Parathyroid adenoma (tissue), 2 donors: ENCODE measurements at regions not wholly inside any gene's neighbourhood (a gene's known extent, or its start where the extent isn't known, plus 50 kb on each side); places are given as distances from the start of the nearest gene placed in this dataset.

Experiments used
- H2AFZ ChIP-seq: fragments of 300-600 bp; sonication (generic); one replicate; pipeline ENCODE4 v1.7.0; 2017; ENCODE audit warnings: antibody characterized with exemption, mild to moderate bottlenecking
- H3K27ac ChIP-seq: fragments of 300-600 bp; sonication (generic); one replicate; pipeline ENCODE4 v1.7.0; 2017
- H3K27me3 ChIP-seq: fragments of 300-600 bp; sonication (generic); one replicate; pipeline ENCODE4 v1.7.0; 2017; ENCODE audit warnings: low read length; ENCODE audit not compliant: control insufficient read depth, insufficient read depth
- H3K36me3 ChIP-seq: fragments of 300-600 bp; sonication (generic); one replicate; pipeline ENCODE4 v1.7.0; 2017; ENCODE audit warnings: low read length; ENCODE audit not compliant: control insufficient read depth, insufficient read depth
- H3K4me1 ChIP-seq: fragments of 300-600 bp; sonication (generic); one replicate; pipeline ENCODE4 v1.7.0; 2017; ENCODE audit warnings: control low read depth
- H3K4me2 ChIP-seq: fragments of 300-600 bp; sonication (generic); one replicate; pipeline ENCODE4 v1.7.0; 2017; ENCODE audit warnings: low read length
- H3K4me3 ChIP-seq: fragments of 300-600 bp; sonication (generic); one replicate; pipeline ENCODE4 v1.7.0; 2017; ENCODE audit warnings: low read depth, low read length
- H3K79me2 ChIP-seq: fragments of 300-600 bp; sonication (generic); one replicate; pipeline ENCODE4 v1.7.0; 2017; ENCODE audit warnings: control low read depth
- H3K9ac ChIP-seq: fragments of 300-600 bp; sonication (generic); one replicate; pipeline ENCODE4 v1.7.0; 2017; ENCODE audit warnings: mild to moderate bottlenecking
- H3K9me3 ChIP-seq: fragments of 300-600 bp; sonication (generic); one replicate; pipeline ENCODE4 v1.7.0; 2017; ENCODE audit warnings: low read length; ENCODE audit not compliant: control insufficient read depth
- CTCF ChIP-seq: fragments of 300-600 bp; sonication (generic); IDR thresholded peaks from one replicate; pipeline ENCODE4 v1.7.0; 2017; ENCODE audit warnings: antibody characterized with exemption, mild to moderate bottlenecking
- donor health status: primary hyperparathyroidism.

GRCh38 chr6:85169189-85169588 is 280.7 kb upstream of the NT5E start:
- H3K27me3 ChIP-seq: no peaks in the 10 kb centered on the region
- no peaks in the 10 kb centered on the region for H3K4me1 ChIP-seq
- H3K9ac ChIP-seq: no peak overlapping the region
- TF ChIP-seq CTCF: no peak
- no peaks in the 10 kb centered on the region for H3K36me3 ChIP-seq
- no peaks in the 10 kb centered on the region for H3K79me2 ChIP-seq
- H3K4me2 ChIP-seq: no peak overlapping the region
- no peaks in the 10 kb centered on the region for H3K9me3 ChIP-seq
- no peak overlapping the region for H3K4me3 ChIP-seq
- no peak overlapping the region for H2AFZ ChIP-seq
- no peak overlapping the region for H3K27ac ChIP-seq

DNA sequence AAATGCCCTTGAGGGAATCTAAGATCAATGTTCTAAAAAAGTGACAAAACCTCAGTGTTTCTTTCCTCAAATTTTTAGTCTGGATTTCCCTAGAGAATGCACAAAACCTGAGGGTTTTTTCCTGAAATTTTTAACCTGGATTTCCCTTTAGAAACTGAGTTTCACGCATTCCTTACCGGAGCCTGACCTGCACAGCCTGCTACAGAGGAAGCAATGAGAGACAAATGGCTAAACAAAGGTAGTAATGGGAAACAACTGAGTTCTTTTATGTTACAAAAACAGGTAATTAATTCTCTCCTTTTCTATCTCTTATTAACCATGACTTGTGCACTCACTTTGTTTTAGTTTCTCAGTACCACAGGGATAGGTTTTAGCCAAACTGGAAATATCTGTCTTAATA is 281.7 kb upstream of the NT5E start:
- H3K4me3 ChIP-seq: no peak overlapping the region
- H3K27me3 ChIP-seq: no peaks in the 10 kb centered on the region
- H3K4me2 ChIP-seq: no peak overlapping the region
- H3K4me1 ChIP-seq: no peaks in the 10 kb centered on the region
- no peak overlapping the region for H3K9ac ChIP-seq
- no peak for TF ChIP-seq CTCF
- no peaks in the 10 kb centered on the region for H3K79me2 ChIP-seq
- no peaks in the 10 kb centered on the region for H3K9me3 ChIP-seq
- no peak overlapping the region for H3K27ac ChIP-seq
- H3K36me3 ChIP-seq: no peaks in the 10 kb centered on the region
- H2AFZ ChIP-seq: no peak overlapping the region

DNA sequence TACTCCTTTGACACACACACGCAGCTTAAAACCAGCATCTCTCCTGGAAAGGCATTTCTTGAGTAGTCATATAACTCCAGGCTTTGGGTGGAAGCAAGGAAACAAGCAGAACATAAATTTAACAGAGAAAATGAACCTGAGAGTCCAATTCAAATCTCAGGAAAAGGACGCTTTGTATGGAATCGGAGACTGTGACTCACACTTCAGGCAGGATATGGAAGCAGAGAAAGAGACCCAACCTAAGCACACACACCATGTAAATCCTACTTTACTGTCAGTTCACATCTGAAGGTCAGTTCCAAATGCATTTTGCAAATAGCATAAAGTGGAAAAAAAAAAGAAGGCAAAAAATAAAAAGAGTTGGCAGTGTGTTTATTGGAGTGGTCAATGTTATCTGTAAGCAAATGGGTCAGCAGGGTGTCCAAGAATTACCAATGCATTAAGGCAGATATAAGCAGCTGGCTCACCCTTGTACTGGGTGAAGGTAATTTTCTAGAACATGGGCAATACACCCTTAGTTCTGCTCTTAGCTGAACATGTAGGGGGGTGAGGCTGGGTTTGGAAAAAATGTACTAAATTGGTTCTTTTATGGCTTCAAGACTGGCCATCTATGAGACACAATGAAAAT is 283.7 kb upstream of the NT5E start:
- H3K27ac ChIP-seq: no peak overlapping the region
- H3K4me2 ChIP-seq: no peak overlapping the region
- no peaks in the 10 kb centered on the region for H3K36me3 ChIP-seq
- no peak overlapping the region for H3K4me3 ChIP-seq
- H2AFZ ChIP-seq: no peak overlapping the region
- no peaks in the 10 kb centered on the region for H3K79me2 ChIP-seq
- no peak overlapping the region for H3K9ac ChIP-seq
- H3K4me1 ChIP-seq: no peaks in the 10 kb centered on the region
- no peaks in the 10 kb centered on the region for H3K27me3 ChIP-seq
- no peaks in the 10 kb centered on the region for H3K9me3 ChIP-seq
- no peak for TF ChIP-seq CTCF

GRCh38 chr6:85163156-85164080 is 286.5 kb upstream of the NT5E start:
- Histone ChIP-seq H3K4me2 (no peak overlapping the region), H3K27me3 (no peaks in the 10 kb centered on the region), H3K4me1 (no peaks in the 10 kb centered on the region), H3K36me3 (no peaks in the 10 kb centered on the region), H3K27ac (no peak overlapping the region), H3K9me3 (no peaks in the 10 kb centered on the region), H3K79me2 (no peaks in the 10 kb centered on the region), H2AFZ (no peak overlapping the region), H3K4me3 (no peak overlapping the region), H3K9ac (no peak overlapping the region)
- TF ChIP-seq CTCF: no peak
